ENCODE measurements at regions not wholly inside any gene's neighbourhood (a gene's known extent, or its start where the extent isn't known, plus 50 kb on each side); places are given as distances from the start of the nearest gene placed in this dataset.
"Not testable (repeated sequence)": the region's sequence is repeated elsewhere in the genome, so short reads cannot be mapped to it uniquely, and the experiment has no call there.

DNA sequence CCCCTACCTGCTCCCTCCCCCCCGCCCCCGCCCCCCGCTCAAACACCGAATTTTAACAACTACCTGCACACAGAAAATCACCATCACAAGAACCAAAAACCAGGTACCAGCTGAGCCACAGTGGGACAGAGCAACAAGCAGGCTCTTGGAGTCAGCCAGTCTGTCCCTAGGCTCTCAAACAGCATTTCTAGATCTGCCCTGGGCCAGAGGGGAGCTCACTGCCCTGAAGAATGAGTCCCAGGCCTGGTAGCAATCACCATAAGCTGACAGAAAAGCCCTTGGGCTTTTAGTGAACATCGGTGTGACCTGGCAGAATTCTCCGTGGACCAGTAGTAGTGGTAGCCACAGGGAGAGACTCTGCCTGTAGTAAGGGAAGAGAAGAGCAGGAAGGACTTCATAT, 58.3 kb downstream of the C11orf87 start:
- DNase-seq (ENCODE audit: low spot score) = no peak

DNA sequence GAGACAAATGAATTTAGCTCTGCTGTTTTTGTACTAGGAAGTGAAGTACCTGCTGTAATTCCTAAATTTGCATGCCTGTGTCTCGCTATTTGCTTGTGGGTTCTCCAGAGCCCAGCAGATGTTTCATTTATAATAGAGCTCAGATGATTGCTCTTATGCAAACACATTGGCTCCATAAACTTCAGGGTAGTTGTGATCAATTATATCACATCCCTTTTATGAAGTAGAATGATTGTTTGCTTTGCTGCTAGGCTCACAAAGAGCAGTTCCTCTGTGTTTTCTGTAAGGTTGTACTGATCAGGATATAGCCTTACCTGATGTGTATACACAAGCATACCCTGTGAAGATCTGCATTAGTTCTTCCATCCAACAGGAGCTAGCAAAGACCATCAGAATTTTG, 64.1 kb downstream of the C11orf87 start:
- DNase-seq (ENCODE audit: low spot score) = no peak

- DNase-seq (ENCODE audit: low spot score) = no peak
Measured at GRCh38 chr11:109490953-109491635, 69.1 kb downstream of the C11orf87 start.

DNA sequence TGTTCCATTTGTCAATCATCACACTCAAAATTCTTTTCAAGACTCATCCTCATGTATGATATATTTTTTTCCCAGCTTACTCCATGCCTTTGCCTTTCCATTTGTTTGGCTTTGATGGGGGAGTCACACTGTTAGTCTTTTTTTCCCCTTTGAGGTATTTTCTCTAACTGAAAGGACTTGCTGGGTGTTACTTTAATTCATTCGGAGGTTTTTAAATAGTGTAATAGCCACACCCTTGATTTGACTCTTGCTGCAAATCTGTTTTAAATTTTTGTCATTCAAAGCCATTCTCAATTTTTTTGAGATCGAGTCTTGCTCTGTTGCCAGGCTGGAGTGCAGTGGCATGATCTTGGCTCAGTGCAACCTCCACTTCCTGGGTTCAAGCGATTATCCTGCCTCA, 84.1 kb downstream of the C11orf87 start:
- no peak for DNase-seq (ENCODE audit: low spot score)

- DNase-seq (ENCODE audit: low spot score) = no peak
Measured at GRCh38 chr11:109507331-109507730, 85.3 kb downstream of the C11orf87 start.

DNA sequence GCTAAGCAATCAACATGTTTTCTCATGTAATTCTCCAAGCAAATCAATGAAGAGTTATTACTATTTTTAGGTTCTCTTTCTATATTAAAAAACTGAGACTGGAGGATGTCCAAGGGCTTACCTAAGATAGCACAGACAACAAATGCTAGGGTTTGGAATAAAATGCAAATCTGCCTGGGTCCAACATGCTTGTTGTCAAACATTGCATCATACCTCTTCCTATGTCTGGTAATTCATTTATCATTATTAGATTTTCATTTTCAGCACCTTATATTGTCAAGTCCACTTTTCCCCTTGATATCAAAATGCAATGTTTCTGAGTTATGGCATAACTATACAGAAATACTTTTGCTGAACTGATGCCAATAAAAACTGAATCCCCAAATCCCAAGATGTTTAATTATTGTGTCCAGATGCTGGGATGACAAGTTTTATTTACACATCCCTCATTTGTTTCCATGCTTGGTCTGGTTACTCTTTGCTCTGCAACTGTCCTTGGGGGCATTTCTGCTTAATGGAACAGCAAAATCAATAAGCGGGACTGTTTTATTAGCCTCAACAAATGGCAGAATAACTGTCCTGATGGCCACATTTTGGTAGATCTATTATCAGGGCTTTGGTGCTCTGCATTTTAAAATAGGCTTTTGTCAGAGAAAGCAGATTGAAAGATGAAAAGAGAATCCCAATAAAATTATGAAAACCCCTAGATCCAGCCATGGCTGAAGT, 86.0 kb downstream of the C11orf87 start:
- DNase-seq (ENCODE audit: low spot score) = no peak

- DNase-seq (ENCODE audit: low spot score) = no peak
Measured at GRCh38 chr11:109508943-109509342, 87.0 kb downstream of the C11orf87 start.

GRCh38 chr11:109510316-109510715, 88.3 kb downstream of the C11orf87 start:
- DNase-seq (ENCODE audit: low spot score) = no peak

GRCh38 chr11:109511598-109511997, 89.6 kb downstream of the C11orf87 start:
- no peak for DNase-seq (ENCODE audit: low spot score)

GRCh38 chr11:109512249-109512648, 90.3 kb downstream of the C11orf87 start:
- no peak for DNase-seq (ENCODE audit: low spot score)

- DNase-seq (ENCODE audit: low spot score) = no peak
Measured at GRCh38 chr11:109512680-109513079, 90.7 kb downstream of the C11orf87 start.

GRCh38 chr11:109514313-109515018, 92.5 kb downstream of the C11orf87 start:
- no peak for DNase-seq (ENCODE audit: low spot score)

- no peak for DNase-seq (ENCODE audit: low spot score)
Measured at GRCh38 chr11:109519253-109519652, 97.3 kb downstream of the C11orf87 start.

DNA sequence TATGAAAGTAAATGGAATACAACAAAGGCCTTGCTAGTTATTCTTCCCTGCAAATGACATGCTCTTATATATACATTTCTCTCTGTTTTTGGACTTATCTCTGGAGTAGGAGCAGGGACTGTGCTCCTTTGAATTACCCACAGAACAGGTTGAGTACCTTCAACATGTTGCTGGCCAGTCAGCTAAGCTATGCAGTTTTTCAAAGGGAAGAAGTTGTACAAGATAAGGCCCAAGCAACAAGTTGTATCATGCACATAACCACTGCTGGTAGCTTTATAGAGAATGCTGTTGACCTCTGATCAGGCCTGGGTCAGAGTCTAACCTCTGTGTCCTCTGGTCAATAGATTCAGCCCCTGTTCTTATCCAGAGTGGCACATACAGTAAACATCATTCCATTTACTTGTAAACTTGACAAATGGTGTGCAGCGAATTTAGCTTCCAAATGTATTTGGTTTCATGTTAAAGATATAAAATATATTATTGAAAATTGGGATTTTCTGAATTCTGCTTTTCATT, 99.6 kb downstream of the C11orf87 start:
- no peak for DNase-seq (ENCODE audit: low spot score)

GRCh38 chr11:109522116-109522755, 100.2 kb downstream of the C11orf87 start:
- DNase-seq (ENCODE audit: low spot score) = no peak

DNA sequence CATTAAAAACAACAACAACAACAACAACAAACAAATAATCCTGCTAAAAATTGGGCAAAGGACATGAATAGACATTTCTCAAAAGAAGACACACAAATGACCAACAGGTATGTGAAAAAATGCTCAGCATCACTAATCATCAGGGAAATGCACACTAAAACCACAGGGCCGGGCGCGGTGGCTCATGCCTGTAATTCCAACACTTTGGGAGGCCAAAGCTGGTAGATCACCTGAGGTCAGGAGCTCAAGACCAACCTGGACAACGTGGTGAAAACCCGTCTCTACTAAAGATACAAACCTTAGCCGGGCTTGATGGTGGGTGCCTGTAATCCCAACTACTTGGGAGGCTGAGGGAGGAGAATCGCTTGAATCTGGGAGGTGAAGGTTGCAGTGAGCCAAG, 103.6 kb downstream of the C11orf87 start:
- not testable (repeated sequence) for DNase-seq (ENCODE audit: low spot score)

DNA sequence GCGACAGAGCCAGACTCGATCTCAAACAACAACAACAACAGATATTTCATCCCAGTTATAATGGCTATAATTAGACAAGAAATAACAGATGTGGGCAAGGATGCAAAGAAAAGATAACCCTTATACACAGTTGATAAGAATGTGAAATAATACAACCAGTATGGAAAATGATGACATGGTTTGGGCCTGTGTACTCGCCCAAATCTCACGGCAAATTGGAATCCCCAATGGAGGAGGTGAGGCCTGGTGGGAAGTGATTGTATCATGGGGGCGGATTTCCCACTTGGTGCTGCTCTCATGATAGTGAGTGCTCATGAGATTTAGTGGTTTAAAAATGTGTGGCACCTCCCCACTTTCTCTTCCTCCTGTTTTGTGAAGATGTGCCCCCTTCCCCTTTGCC, 104.1 kb downstream of the C11orf87 start:
- DNase-seq (ENCODE audit: low spot score) = no peak

- DNase-seq (ENCODE audit: low spot score) = no peak
Measured at GRCh38 chr11:109526931-109527330, 104.9 kb downstream of the C11orf87 start.

DNA sequence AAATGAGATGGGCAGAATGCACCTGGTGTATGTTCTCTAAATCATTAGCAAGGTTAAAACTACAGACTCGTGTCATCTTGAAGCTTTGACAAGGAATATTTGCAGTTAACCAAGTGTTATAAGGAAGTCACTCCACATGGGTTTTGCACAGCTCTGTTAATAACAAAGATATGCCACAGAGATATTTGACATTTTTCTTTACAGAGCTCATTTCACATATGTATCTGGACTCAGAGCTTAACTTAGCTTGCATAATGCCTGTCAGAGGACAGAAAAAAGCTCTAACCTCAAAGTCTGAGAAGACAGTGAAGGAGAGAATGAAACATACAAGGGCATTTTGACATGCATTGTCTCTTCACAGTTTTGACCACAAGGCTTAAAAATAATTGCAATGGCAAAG, 105.5 kb downstream of the C11orf87 start:
- DNase-seq (ENCODE audit: low spot score) = no peak

GRCh38 chr11:109547356-109548027, 125.5 kb downstream of the C11orf87 start:
- no peak for DNase-seq (ENCODE audit: low spot score)

GRCh38 chr11:109552376-109552775, 130.4 kb downstream of the C11orf87 start:
- DNase-seq (ENCODE audit: low spot score) = no peak

GRCh38 chr11:109553284-109553683, 131.3 kb downstream of the C11orf87 start:
- no peak for DNase-seq (ENCODE audit: low spot score)
